T-cell (primary cell): ENCODE measurements at regions not wholly inside any gene's neighbourhood (a gene's known extent, or its start where the extent isn't known, plus 50 kb on each side); places are given as distances from the start of the nearest gene placed in this dataset.

ENCODE experiments used
- ATAC-seq, 4 experiments: fragments of 200-7000 bp in 3 of 4; fragments of 150-1000 bp in 1 of 4; cut with Tn5 transposase; replicated peaks in 1 of 4; 1 replicate in 3 of 4; 2 replicates in 1 of 4; pipeline ENCODE4 v1.10.0; 2021; ENCODE audit warnings: moderate library complexity in 3 of 4, mild to moderate bottlenecking in 2 of 4, moderate number of reproducible peaks in 1 of 4
- CTCF ChIA-PET, 2 donors: fragments of 300-600 bp; sonication (Branson Sonifier 250); formaldehyde crosslinking; loops; one replicate each; lab custom pipeline; 2022; ENCODE audit warnings: antibody characterized with exemption in 2 of 2; lab: Charles Lee
- POLR2A ChIA-PET, 2 donors: fragments of 300-600 bp; sonication (Branson Sonifier 250); formaldehyde crosslinking; loops; one replicate each; lab custom pipeline; 2022; ENCODE audit warnings: antibody characterized with exemption in 2 of 2; lab: Charles Lee
- DNase-seq, 35 experiments: peaks; one replicate each; pipeline versions ENCODE4 v3.0.0 to v3.0.0-alpha.2; 2013 to 2023
- H3K27ac ChIP-seq: one replicate; pipeline ENCODE4 v1.5.1; 2013; ENCODE audit warnings: low read length
- H3K27me3 ChIP-seq, 2 experiments: replicated peaks in 1 of 2; 1 replicate in 1 of 2; 2 replicates in 1 of 2; pipeline versions ENCODE4 v1.6.1 to v1.7.0; 2013; ENCODE audit warnings: low read length in 1 of 2, mixed read lengths in 1 of 2; ENCODE audit not compliant: control insufficient read depth in 2 of 2, insufficient read depth in 2 of 2; ENCODE audit errors: extremely low read depth in 1 of 2
- H3K36me3 ChIP-seq, 2 donors: 1 replicate in 1 of 2; 2 replicates in 1 of 2; pipeline versions ENCODE4 v1.6.1 to v1.7.0; 2013; ENCODE audit warnings: low read length in 1 of 2; ENCODE audit not compliant: control insufficient read depth in 2 of 2, insufficient read depth in 1 of 2; ENCODE audit errors: extremely low read depth in 1 of 2
- H3K4me1 ChIP-seq, 2 experiments: 1 replicate in 1 of 2; 2 replicates in 1 of 2; pipeline versions ENCODE4 v1.6.1 to v1.7.0; 2013; ENCODE audit warnings: low read length in 2 of 2, mixed read lengths in 1 of 2; ENCODE audit not compliant: insufficient read depth in 2 of 2, control insufficient read depth in 1 of 2; ENCODE audit errors: extremely low read depth in 1 of 2
- H3K4me3 ChIP-seq, 2 donors: 1 replicate in 1 of 2; 2 replicates in 1 of 2; pipeline versions ENCODE4 v1.5.1 to v1.7.0; 2013; ENCODE audit warnings: mild to moderate bottlenecking in 2 of 2, low read length in 1 of 2, moderate library complexity in 1 of 2; ENCODE audit not compliant: control insufficient read depth in 1 of 2; ENCODE audit errors: extremely low read depth in 1 of 2
- H3K9me3 ChIP-seq: 2 replicates; pipeline ENCODE4 v1.7.0; 2013
- H3K27ac Mint-ChIP-seq, 2 donors: one replicate each; pipeline ENCODE4 v1.8.0; 2020 to 2021; ENCODE audit warnings: mild to moderate bottlenecking in 2 of 2, mixed read lengths in 2 of 2
- H3K27me3 Mint-ChIP-seq, 2 donors: one replicate each; pipeline ENCODE4 v1.8.0; 2021 to 2022; ENCODE audit warnings: mixed read lengths in 2 of 2
- H3K36me3 Mint-ChIP-seq: one replicate; pipeline ENCODE4 v1.8.0; 2021; ENCODE audit warnings: mixed read lengths
- H3K4me1 Mint-ChIP-seq, 3 donors: one replicate each; pipeline ENCODE4 v1.8.0; 2020 to 2022; ENCODE audit warnings: mixed read lengths in 3 of 3, mild to moderate bottlenecking in 1 of 3
- H3K4me3 Mint-ChIP-seq, 3 donors: one replicate each; pipeline ENCODE4 v1.8.0; 2020 to 2022; ENCODE audit warnings: mild to moderate bottlenecking in 3 of 3, mixed read lengths in 3 of 3, moderate library complexity in 3 of 3
- H3K9me3 Mint-ChIP-seq, 3 donors: one replicate each; pipeline ENCODE4 v1.8.0; 2020 to 2022; ENCODE audit warnings: mixed read lengths in 3 of 3
- WGBS: methylation state at CpG from one replicate; pipeline ENCODE4 v1.1.5; 2013; ENCODE audit warnings: missing lambda C conversion rate; ENCODE audit not compliant: insufficient coverage; 5-methylcytosine and 5-hydroxymethylcytosine counted together

GRCh38 chr7:135845415-135846075 lies 96.9 kb upstream of the FAM180A start:
- peaks cover 0 to 7% (median 1%) of the 10 kb centered on the region in 3 donors for H3K4me1 Mint-ChIP-seq
- no peaks in the 10 kb centered on the region for H3K36me3 Mint-ChIP-seq
- Histone ChIP-seq H3K9me3 (no peaks in the 10 kb centered on the region), H3K27me3 (no peaks in the 10 kb centered on the region), H3K4me1 (no peaks in the 10 kb centered on the region), H3K27ac (no peak overlapping the region), H3K36me3 (no peaks in the 10 kb centered on the region), H3K4me3 (no peak overlapping the region)
- WGBS, result no CpG with 5 or more reads among the region's 3 CpGs
- no peaks in the 10 kb centered on the region for H3K27me3 Mint-ChIP-seq
- DNase-seq (no peak), ATAC-seq (no peak)
- H3K9me3 Mint-ChIP-seq, result no peaks in the 10 kb centered on the region
- H3K4me3 Mint-ChIP-seq, result no peak overlapping the region
- peak overlapping the region in 1 of 2 donors; percentile 48 for H3K27ac Mint-ChIP-seq
- ChIA-PET POLR2A (no interaction called here), CTCF (no interaction called here)

- Mint-ChIP-seq H3K4me3 (no peak overlapping the region), H3K36me3 (no peaks in the 10 kb centered on the region), H3K4me1 (peaks cover 0 to 10% (median 1%) of the 10 kb centered on the region in 3 donors), H3K27ac (peak overlapping the region in 1 of 2 donors; percentile 48), H3K9me3 (no peaks in the 10 kb centered on the region), H3K27me3 (no peaks in the 10 kb centered on the region)
- Histone ChIP-seq H3K4me3 (no peak overlapping the region), H3K27ac (no peak overlapping the region), H3K36me3 (no peaks in the 10 kb centered on the region), H3K9me3 (no peaks in the 10 kb centered on the region), H3K27me3 (no peaks in the 10 kb centered on the region), H3K4me1 (no peaks in the 10 kb centered on the region)
- DNase-seq (no peak), ATAC-seq (no peak)
- 86% methylated on average over 1 of the region's 5 CpGs for WGBS
- ChIA-PET POLR2A (no interaction called here), CTCF (no interaction called here)
Observed at GRCh38 chr7:135844903-135845302, 96.3 kb upstream of the FAM180A start.

- no peaks in the 10 kb centered on the region for H3K27me3 Mint-ChIP-seq
- peaks cover 0 to 10% (median 1%) of the 10 kb centered on the region in 3 donors for H3K4me1 Mint-ChIP-seq
- H3K4me3 Mint-ChIP-seq, result no peak overlapping the region
Observed at GRCh38 chr7:135843214-135843613, 94.6 kb upstream of the FAM180A start.

GRCh38 chr7:135842446-135843179 lies 94.0 kb upstream of the FAM180A start:
- H3K9me3 Mint-ChIP-seq, result no peaks in the 10 kb centered on the region
- no peaks in the 10 kb centered on the region for H3K36me3 Mint-ChIP-seq
- ATAC-seq (no peak), DNase-seq (no peak)
- WGBS, result 70% methylated on average over 2 of the region's 2 CpGs
- no peak overlapping the region for H3K27ac ChIP-seq
- H3K27me3 Mint-ChIP-seq, result no peaks in the 10 kb centered on the region
- no peaks in the 10 kb centered on the region for H3K36me3 ChIP-seq
- no peak overlapping the region for H3K4me3 Mint-ChIP-seq
- H3K27ac Mint-ChIP-seq, result no peak overlapping the region
- no peaks in the 10 kb centered on the region for H3K27me3 ChIP-seq
- H3K4me1 Mint-ChIP-seq, result peaks cover 0 to 10% (median 1%) of the 10 kb centered on the region in 3 donors
- no peak overlapping the region for H3K4me3 ChIP-seq
- ChIA-PET POLR2A (interaction anchor here in 1 of 2 donors (0.6 to 0.7 kb wide), 2 partner anchors 9 to 55 kb away, joined by 3 to 5 read pairs; no protein-coding TSS in a partner anchor), CTCF (no interaction called here)
- H3K4me1 ChIP-seq, result no peaks in the 10 kb centered on the region
- H3K9me3 ChIP-seq, result no peaks in the 10 kb centered on the region

More at GRCh38 chr7:135843214-135843613, 94.6 kb upstream of the FAM180A start:
- DNase-seq (no peak), ATAC-seq (no peak)
- H3K9me3 Mint-ChIP-seq, result no peaks in the 10 kb centered on the region
- WGBS, result no CpG with 5 or more reads among the region's 4 CpGs
- H3K4me3 ChIP-seq, result no peak overlapping the region
- no peaks in the 10 kb centered on the region for H3K9me3 ChIP-seq
- no peak overlapping the region for H3K27ac ChIP-seq
- no peaks in the 10 kb centered on the region for H3K27me3 ChIP-seq
- CTCF ChIA-PET, result no interaction called here
- H3K27ac Mint-ChIP-seq, result no peak overlapping the region
- no peaks in the 10 kb centered on the region for H3K36me3 Mint-ChIP-seq
- H3K4me1 ChIP-seq, result no peaks in the 10 kb centered on the region
- POLR2A ChIA-PET, result interaction anchor here in 1 of 2 donors (0.6 kb wide), 1 partner anchor 56 kb away, joined by 5 read pairs; no protein-coding TSS in a partner anchor
- H3K36me3 ChIP-seq, result no peaks in the 10 kb centered on the region

DNA sequence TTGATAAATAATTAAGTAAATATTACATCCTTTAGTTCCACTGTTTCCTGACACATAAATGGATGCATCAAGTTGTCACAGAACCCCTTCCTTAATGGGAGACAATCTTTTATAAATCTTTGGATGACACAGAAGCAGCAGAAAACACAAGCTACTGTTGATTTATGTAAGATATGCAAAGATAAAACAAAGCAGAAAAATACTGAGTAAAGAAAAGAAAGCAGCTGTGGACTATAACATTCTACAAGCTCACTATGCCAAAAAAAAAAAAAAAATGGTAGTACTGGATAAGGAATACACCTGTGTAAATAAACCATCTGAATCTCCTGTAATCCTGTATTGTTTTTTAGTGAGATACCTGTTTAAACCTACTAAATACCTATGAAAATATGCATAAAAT lies 92.0 kb upstream of the FAM180A start:
- POLR2A ChIA-PET, result interaction anchor here in 1 of 2 donors (1.1 kb wide), 1 partner anchor 24 kb away, joined by 5 read pairs; no protein-coding TSS in a partner anchor
- no peak for DNase-seq
- no peaks in the 10 kb centered on the region for H3K36me3 Mint-ChIP-seq
- H3K9me3 Mint-ChIP-seq, result no peaks in the 10 kb centered on the region
- Histone ChIP-seq H3K36me3 (no peaks in the 10 kb centered on the region), H3K27me3 (no peaks in the 10 kb centered on the region), H3K4me1 (no peaks in the 10 kb centered on the region), H3K4me3 (no peak overlapping the region), H3K9me3 (no peaks in the 10 kb centered on the region), H3K27ac (no peak overlapping the region)
- H3K4me1 Mint-ChIP-seq, result peaks cover 0 to 6% (median 1%) of the 10 kb centered on the region in 3 donors
- no peak for ATAC-seq
- H3K4me3 Mint-ChIP-seq, result no peak overlapping the region
- no peak overlapping the region for H3K27ac Mint-ChIP-seq
- CTCF ChIA-PET, result interaction anchor here (0.5 to 0.9 kb wide), 3 partner anchors 10 to 560 kb away, joined by 3 read pairs; no protein-coding TSS in a partner anchor
- H3K27me3 Mint-ChIP-seq, result no peaks in the 10 kb centered on the region

DNA sequence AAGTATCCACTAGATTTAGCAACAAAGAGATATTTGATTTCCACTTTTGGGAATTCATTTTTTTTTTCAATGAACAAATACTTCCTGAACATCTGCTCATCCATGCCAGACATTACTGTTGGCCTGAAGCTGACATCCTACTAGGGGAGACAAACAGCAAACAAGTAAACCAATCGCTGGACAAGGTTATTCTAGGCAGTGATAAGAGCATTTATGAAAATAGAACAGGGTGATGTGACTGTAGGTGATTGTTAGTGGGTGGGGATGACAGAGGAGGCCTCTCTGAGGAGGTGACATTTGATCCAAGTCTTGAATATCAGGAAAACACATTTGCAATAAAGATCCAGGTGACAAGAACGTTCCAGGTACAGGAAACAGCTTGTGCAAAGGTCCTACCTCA lies 89.1 kb upstream of the FAM180A start:
- ChIA-PET CTCF (no interaction called here), POLR2A (no interaction called here)
- peaks cover 0 to 19% (median 13%) of the 10 kb centered on the region in 3 donors for H3K4me1 Mint-ChIP-seq
- no peaks in the 10 kb centered on the region for H3K9me3 ChIP-seq
- DNase-seq, result no peak
- H3K36me3 ChIP-seq, result no peaks in the 10 kb centered on the region
- H3K27me3 Mint-ChIP-seq, result no peaks in the 10 kb centered on the region
- 73% methylated on average over 2 of the region's 2 CpGs for WGBS
- H3K4me1 ChIP-seq, result peaks cover 0 to 21% of the 10 kb centered on the region in 2 experiments
- no peak overlapping the region for H3K4me3 Mint-ChIP-seq
- no peaks in the 10 kb centered on the region for H3K9me3 Mint-ChIP-seq
- H3K27me3 ChIP-seq, result no peaks in the 10 kb centered on the region
- no peak overlapping the region for H3K27ac Mint-ChIP-seq
- no peak for ATAC-seq
- H3K4me3 ChIP-seq, result no peak overlapping the region
- no peak overlapping the region for H3K27ac ChIP-seq
- no peaks in the 10 kb centered on the region for H3K36me3 Mint-ChIP-seq
